GM21447 (cell line): ENCODE measurements at regions not wholly inside any gene's neighbourhood (a gene's known extent, or its start where the extent isn't known, plus 50 kb on each side); places are given as distances from the start of the nearest gene placed in this dataset.

Experiments
- ATAC-seq: cut with Tn5 transposase; IDR thresholded peaks from one replicate; pipeline ENCODE4 v1.9.1; 2021; ENCODE audit not compliant: unreplicated experiment

GRCh38 chr10:32174349-32174893 lies 118.2 kb upstream of the KIF5B start:
- no peak for ATAC-seq

DNA sequence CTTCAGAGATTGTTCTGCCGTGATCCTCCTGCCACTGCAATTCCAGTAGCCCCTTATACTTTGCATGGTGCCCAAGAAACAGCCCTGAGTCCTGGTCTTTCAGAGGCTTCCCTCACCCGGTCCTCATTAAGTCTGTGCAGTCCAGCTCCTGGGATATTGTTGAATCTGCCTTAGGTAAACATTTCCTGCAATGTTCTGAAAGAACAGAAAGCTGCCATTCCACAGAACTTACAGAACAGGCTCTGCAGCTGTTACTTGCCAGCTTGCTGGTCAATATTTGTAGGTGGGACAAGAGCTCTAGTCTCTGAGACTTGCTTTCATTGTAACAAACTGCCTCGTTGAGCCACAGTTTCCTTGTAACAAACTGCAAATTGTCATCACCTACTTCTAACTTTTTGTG lies 115.0 kb upstream of the KIF5B start:
- ATAC-seq: no peak

DNA sequence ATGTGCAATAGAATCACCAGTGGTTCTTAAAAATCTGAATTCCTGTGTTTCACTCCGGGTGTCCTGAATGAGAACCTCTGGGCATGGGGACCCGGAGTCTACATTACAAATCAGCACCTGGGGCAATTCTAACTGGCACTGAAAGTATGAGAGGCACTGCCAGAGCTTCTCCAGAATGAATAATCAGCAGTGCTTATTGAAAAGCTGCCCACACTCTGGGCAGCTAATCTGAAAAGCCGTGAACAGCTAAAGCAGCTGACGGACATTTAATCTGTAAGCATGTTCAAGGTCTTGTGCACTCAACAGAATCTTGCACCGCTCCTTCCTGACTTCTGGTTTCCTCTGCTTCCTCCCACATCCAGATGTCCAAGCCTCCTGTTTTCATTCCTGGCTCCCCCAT lies 113.3 kb upstream of the KIF5B start:
- ATAC-seq: no peak

DNA sequence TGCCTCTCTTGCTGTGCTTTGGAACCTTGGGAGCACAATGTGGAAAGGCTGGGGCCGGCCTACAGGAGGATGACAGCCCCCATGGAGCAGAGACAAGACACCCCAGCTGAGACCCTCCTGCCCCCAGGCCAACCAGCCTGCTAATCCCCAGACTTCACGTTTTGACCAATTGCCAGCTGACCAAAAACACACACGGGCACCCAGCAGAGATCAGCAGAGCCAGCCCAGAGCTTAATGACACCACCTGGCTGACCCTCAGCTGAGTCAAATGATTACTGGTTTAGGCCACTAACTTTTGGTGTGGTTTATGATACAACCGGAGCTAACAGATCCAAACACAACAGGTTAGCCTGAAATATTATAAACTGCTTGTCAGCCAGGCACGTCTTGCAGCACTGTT lies 111.2 kb upstream of the KIF5B start:
- no peak for ATAC-seq

DNA sequence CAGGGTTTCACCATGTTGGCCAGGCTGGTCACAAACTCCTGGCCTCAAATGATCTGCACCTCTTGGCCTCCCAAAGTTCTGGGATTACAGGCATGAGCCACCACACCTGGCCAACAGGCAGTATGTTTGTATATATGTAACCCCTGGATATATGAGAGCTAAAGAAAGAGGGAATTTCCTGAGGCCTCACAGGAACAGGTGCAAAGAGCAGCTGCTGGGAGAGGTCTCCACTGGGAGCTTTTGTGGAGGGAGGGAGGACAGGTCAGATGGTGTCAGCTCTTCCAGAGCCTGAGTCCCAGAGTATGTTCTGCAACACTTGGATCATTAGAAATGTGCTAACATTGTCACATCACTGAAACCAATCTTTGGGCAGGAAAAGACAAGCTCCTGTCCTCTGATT lies 110.1 kb upstream of the KIF5B start:
- ATAC-seq: no peak

- no peak for ATAC-seq
These were observed 107.5 kb upstream of the KIF5B start for GRCh38 chr10:32163762-32164148.

GRCh38 chr10:32163071-32163761 lies 107.0 kb upstream of the KIF5B start:
- ATAC-seq: no peak

- no peak for ATAC-seq
These were observed 105.4 kb upstream of the KIF5B start for GRCh38 chr10:32161586-32161985.

DNA sequence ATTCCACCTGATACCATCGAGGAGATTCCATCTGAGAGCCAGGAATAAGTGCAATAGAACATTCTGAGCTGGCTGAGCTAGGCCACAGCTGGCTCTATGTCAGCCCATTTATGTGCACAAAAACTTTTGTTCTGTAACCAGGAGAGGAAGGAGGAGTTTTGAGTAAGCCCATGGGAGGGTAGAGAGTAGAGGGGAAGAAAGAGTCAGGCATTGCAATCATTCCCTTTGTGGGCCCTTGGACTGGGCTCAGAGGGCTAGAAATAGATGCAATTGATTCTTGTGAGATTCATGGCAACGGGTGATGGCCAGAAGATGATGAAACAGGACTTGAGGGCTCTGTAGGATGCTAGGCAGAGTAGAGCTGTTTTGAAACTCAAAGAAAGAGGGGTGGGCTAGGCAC lies 104.6 kb upstream of the KIF5B start:
- no peak for ATAC-seq

- no peak for ATAC-seq
These were observed 103.0 kb upstream of the KIF5B start for GRCh38 chr10:32159264-32159663.

GRCh38 chr10:32156031-32156495 lies 99.8 kb upstream of the KIF5B start:
- ATAC-seq: no peak

DNA sequence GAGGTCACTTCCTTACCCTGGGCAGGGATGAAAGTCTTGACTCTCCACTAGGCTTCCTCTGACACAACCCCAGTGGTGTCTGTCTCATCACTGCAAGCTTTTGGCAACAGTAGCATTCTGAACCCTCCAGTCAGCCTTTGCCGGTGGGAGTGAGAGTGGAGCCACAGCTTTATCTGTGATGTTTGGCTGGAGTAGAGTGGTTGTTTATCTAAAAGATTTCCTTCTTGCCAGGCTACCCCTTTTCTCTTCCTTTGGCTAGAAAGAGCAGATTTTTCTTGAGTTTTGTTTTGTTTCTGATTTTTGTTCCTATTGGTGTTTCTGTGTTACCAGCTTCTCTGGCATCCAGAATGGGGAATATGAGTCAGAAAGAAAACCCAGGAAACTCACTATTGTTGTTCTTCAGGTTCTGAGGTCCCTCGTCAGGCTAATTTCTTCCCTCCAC lies 98.9 kb upstream of the KIF5B start:
- ATAC-seq: no peak

DNA sequence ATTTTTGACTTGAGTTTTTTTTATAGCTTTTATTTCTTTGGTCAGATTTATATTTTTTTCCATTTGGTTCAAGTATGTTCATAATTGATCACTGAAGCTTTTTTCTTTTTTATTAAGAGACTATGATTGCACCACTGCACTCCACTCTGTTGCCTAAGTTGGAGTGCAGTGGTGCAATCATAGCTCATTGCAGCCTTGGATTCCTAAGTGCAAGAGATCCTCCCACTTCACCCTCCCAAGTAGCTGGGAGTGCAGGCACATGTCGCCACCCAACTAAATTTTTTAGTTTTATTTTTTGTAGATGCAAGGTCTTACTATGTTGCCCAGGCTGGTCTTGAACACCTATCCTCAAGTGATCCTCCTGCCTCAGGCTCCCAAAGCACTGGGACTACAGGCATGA lies 97.7 kb upstream of the KIF5B start:
- ATAC-seq: no peak

GRCh38 chr10:32153252-32153651 lies 97.0 kb upstream of the KIF5B start:
- ATAC-seq: no peak

- no peak for ATAC-seq
These were observed 95.6 kb upstream of the KIF5B start for GRCh38 chr10:32151871-32152270.

DNA sequence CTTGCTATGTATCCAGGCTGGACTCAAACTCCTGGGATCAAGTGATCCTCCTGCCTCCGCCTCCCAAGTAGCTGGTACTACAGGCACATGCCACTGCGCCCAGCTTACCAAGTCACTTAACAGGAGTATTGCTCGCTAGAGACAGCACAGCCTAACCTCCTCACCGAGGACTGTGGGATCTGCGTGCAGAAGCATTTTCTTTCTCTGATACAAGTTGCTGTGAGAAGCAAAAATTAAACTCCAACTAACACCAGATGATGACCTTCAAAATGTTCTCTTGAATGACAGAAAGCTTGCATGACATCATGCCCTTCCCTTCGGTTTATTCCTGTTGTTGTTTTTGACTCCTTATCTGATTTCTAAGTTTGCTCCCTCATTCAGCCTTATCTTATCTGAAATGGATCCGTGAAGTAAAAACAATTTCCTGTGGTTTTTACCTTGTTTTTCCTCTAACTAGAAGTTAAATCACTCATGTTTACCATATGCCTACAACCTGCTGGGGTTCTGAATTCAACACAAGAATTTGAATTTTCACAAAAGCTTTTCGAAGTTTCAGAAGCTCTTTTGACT lies 94.4 kb upstream of the KIF5B start:
- no peak for ATAC-seq

DNA sequence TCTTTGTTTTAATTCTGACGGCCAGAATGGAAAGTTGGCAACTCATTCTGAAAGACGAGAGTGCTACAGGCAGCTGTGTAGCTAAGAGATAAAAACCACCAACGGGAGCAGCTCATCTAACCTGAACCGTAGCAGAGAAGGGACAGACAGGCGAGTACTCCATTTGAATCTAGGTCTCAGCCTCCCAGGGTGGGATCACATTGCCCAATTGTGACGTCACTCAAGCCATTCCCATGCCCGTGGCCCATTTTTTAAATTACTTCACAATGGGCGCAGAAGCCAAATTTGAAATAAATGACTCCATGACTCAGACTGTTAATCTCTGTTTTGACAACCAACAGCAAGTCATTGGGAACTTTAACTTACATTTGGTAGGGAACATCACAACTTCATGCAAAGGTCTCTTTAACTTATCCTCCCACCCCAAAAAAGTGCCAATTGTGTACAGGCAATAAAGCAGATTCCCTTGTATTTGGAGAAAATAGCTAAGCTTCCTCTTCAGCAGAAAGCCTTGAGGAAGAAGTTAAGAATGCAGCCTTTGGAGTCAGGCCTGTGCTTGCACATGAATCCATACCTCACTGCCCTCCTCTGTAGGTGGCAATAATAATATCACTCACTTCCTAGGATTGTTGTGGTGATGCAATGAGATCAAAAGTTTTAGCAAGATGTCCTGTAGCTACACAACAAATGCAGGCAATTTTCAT lies 93.2 kb upstream of the KIF5B start:
- peak; percentile 92 for ATAC-seq

GRCh38 chr10:32148864-32149251 lies 92.6 kb upstream of the KIF5B start:
- ATAC-seq: peak; percentile 26

GRCh38 chr10:32147730-32148129 lies 91.5 kb upstream of the KIF5B start:
- ATAC-seq: no peak

GRCh38 chr10:32146166-32146565 lies 89.9 kb upstream of the KIF5B start:
- ATAC-seq: no peak

- no peak for ATAC-seq
These were observed 88.8 kb upstream of the KIF5B start for GRCh38 chr10:32144817-32145688.
